HS-27A (cell line): ENCODE measurements at regions not wholly inside any gene's neighbourhood (a gene's known extent, or its start where the extent isn't known, plus 50 kb on each side); places are given as distances from the start of the nearest gene placed in this dataset.
"Not testable (repeated sequence)": the region's sequence is repeated elsewhere in the genome, so short reads cannot be mapped to it uniquely, and the experiment has no call there.

Experiments used
- DNase-seq: peaks from one replicate; pipeline ENCODE4 v3.0.0-alpha.2; 2012; ENCODE audit warnings: low read depth, missing footprints

DNA sequence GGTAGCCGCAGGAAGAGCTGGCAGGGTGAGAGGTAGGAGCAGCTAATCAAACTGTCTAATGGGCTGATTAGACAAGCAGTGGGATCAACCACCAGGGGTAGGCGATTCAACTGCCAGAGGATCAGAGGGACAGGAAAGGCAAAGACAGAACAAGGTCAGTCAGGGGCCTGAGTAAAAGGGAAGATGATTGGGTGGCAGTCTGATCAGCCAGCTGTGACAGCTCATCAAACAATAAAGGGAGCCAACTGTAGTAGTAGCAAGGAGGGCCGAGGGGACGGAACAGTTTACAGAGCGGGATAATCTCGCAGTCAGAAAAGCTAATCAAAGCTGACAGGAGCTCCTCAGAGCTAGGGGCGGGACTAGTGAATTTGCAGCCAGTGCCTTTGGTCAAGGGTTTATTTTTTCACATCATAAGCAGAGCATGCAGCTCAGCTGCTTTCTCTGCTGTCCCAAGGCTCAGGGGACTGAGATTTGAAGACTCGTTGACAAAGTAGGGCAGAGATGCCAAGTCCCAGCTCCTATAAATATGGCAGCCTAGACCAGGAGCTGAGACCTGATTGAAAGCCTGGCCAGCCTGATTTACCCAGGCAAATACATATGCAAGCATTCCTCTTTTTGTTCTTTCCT lies 418.2 kb downstream of the GABRG2 start:
- DNase-seq, result no peak

DNA sequence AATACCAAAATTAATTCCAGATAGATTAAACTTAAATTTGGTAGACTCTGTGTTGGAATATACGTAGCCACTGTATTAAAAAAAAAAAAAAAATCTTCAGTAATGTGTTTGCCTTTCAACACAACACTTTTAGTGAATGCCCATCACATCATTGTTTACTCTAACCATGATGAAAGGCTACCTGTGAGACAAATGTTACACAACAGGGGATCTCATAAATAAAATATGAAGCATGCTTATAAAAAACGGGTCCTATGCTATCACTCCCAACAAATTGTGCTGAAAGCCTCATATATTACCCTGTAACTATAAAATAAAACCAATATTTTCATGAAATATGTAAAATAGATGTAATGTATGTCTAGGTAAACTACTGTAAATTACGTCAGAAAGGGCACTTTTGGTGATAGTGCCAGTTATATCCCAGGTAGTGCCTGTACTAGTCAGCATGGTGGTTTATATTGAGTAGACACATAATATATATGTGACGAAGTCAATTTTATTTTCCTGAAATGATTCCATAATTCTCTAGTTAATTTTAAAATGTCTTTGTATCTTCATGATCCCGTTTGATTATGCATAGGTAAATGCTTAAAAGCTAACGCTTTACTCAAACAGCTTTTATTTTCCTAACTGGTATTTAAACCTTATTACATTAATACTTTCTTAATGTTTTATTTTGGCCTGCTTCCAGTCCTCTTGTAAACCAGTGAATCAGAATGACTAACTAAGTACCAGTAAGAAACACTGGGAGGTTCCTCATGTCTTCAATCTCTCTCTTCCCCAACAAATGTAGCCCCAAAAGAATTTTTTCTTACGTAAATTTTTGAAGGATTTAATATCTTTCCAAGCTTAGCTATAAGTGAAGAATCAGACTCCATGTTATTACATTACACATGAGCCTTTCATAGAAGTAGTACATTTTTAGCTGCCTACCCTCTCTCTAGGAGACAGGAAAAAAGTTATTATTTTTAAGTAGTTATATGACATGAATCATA lies 420.3 kb downstream of the GABRG2 start:
- no peak for DNase-seq

DNA sequence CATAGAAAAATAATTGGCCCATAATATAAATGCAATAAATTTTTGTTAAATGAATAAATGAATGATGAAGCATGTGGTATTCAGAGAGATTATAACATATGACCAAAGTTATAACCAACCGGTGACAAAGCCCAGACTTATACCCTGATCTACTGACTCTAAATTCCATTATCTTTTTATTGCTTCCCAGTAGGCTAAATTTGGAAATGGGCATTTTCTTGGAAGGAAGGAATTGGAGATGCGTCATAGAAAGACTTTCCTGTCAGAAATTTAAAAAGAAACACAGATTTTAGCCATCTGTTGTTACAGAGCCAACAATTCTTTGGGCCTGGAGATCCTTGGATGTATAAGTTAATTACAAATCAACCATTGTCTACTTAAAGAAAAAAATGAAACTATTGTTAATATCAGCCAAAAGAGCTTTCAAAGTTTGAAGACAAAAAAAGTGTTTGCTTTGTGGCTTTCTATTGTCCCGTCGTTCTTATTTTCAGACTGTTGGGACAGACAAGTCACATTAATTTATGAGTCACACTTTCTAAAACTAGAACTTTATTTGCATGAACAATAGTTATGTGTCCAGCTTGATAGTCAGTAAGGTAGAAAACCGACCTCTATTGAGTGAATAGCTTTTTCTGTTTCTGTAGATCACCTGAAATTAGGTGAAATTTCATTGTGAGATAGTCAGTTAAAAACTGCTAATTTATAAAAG lies 428.7 kb downstream of the GABRG2 start:
- DNase-seq, result no peak

DNA sequence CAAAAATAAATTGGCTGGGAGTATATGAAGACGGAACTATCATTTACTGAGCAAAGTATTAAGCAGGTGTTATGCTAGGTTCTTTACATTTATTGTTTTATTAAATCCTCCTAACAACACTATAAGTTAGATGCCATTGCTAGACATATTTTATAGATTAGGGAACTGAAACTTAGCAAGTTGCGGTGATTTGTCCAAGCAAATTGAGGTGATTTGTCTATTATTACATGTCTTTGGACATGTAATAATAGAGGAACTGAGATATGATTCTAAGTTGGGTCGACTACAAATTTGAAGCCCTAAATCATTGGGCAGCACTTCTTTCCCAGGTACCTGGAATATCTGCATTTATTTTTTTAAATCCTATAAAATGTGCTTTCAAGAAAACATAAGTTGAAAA lies 429.9 kb downstream of the GABRG2 start:
- no peak for DNase-seq

DNA sequence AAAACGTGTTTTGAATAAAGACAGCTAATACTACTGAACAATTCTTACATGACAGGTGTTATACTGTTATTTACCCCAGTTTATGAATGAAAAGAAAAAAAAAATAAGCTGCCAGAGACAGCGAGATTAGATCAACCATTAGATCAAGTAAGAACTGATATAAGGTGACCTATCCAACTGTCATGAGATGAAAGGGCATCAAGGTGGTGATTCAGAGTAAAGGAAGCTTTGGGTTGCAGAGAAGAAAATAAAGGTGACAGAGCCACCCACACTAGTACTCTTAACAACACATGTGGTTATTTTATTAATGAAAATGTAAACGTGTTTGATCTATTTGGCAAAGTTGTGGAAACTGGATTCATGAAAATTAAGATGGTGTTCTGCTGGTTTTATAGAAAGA lies 435.2 kb downstream of the GABRG2 start:
- no peak for DNase-seq

DNA sequence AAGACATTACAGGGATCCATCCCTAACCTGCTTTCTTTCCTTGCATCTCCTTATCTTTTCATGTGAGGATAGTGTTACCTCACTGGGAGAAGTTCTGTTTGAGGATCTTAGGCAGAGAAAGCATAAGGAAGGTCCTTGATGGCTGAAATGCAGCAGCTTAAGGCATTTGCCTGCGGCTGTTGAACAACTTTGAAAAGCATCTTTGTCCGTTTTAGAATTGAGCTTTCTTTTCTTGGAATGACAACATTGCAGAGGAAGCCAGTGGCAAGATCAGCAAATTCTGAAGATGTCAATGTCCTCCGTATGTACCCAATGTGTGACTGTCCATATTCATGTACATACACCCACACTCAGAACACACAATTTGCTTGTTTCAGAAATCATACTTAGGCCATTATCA lies 436.2 kb downstream of the GABRG2 start:
- no peak for DNase-seq

DNA sequence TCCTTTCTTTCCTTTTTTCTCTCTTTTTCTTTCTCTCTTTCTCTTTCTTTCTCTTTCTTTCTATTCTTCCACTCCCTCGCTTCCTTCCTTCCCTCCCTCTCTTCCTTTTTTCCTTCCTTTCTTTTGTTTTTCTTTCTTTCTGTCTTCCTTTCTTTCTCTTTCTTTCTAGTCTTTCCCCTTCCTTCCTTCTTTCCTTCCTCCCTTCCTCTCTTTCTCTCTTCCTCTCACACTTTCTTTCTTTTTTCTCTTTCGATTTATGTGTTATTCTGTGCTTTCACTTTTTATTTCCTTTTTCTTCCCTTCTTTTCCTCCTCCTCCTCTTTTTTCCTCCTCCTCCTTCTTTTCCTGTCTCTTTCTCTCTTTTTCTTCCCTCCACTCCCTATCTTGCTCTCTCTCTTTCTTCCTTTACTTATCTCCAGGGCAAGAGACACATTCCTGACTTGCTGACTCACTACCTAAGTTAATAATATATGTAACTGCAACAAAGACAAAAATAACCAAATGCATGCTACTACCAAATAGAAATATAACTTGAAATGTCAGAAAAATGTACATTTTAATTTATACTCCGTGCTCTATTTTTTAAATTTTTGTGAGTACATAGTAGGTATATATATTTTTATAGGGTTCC lies 445.5 kb downstream of the GABRG2 start:
- DNase-seq, result no peak

DNA sequence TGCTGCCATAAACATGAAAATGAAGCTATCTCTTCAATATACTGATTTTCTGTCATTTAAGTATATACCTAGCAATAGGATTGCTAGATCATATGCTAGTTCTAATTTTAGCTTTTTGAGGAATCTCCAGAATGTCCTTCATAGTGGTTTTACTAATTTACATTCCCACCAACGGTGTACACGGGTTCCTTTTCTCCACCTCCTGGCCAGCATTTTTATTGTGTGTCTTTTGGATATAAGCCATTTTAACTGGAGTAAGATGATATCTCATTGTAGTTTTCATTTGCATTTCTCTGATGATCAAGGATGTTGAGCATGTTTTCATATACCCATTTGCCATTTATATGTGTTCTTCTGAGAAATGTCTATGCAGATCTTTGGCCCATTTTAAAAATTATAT lies 446.5 kb downstream of the GABRG2 start:
- no peak for DNase-seq

DNA sequence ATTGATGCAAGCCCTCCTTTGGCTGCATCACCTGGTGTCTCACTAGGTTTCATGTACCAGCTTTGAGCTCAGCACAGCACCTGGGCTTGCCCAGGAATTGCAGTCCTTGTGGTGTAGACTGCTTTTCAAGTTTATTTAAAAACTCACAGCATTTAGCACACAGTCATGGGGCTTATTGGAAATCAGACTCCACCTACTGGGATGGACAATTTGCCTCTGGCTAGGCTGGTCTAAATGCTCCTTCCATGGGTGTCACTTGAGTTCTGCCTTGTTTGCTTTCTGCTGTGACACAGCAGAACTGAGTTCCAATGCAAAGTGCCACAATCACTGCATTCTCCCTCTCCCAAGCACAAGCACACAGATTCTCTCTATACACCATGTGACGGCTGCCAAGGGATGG lies 453.3 kb downstream of the GABRG2 start:
- no peak for DNase-seq

DNA sequence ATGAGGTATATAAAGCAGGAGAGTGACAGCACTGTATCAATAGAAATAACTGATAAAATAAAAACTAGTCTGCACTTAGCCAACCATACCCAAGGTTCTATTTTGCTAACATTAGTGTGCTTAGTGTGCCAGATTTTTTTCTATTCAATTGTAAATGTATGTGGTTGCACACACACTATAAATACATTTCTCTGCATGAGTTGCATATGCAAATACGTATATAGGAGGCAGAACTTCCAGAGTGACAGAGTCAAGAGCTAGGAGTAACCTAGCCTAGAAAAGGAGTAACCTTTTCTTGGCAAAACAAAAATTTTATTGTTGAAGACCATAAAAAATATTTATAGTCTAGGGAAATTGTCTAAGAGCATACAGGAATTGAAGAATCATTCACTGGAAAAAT lies 461.6 kb downstream of the GABRG2 start:
- no peak for DNase-seq

DNA sequence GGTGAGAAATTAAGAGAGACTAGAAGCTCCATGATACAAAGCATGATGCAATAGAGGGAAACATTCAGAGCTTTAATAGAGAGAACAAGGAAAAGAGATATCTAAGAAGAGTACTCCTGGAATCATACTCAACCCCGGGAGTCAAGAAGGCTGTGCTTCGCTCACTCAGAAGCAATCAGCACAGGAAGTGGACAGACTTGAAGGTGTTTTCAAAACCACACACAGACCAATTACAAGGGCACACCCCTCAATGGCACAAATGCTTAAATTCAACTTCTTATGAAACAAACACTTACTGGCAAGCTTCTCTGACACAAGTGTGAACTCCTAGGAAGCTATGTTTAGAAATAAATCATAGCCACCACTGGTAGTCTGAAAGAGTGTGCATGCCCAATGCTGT lies 462.3 kb downstream of the GABRG2 start:
- no peak for DNase-seq

DNA sequence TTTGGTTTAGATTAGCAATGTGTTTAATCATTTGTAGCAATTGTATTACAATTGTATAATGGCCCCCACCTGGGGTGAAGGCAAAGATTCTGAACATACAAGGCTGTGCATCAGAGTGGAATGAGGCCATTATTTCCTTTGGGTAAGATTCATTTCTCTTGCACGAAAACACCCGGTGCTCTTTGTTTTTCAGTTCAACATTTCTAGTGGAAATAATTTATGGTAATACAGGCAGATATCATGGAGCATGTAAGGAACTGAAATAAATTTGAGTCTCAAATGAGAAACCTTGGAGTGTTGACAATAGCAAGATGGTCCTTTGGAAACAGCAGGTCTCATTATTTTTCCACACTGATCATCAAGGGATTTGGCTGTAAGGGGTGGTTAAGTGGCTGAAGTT lies 475.9 kb downstream of the GABRG2 start:
- no peak for DNase-seq

DNA sequence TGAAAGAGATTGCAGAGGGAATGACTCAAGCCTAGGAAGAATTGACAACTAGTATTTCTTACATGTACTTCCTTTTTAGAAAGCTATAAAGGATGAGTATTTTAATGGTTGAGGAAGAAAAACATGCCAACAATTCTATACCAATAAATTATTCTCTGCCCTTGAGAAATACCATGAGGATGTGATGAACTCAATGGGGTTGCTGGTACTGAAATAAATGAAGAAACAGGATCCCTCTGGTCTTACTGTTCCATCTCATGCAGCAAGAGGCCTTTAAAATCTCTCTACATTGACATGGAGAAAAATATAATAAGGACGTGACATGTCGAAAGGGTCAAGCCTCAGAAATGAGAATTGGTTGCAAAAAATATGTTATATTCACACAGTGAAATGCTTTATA lies 477.3 kb downstream of the GABRG2 start:
- no peak for DNase-seq

DNA sequence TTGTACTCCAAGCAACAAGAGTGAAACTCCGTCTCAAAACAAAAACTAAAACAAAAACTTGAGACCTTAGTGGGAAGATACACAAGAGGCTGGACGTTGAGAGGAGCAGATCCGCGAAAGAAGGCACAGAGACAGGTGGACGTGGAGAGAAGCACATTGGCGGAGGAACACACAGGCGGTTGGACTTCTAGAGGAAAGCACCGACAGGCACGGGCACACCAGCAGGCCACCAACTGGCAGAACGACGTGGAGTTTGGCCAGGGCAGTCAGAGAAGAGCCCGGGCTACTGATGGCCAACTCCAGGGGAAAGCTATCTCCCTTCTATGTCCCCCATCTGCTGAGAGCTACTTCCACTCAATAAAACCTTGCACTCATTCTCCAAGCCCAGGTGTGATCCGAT lies 482.7 kb downstream of the GABRG2 start:
- DNase-seq, result no peak

DNA sequence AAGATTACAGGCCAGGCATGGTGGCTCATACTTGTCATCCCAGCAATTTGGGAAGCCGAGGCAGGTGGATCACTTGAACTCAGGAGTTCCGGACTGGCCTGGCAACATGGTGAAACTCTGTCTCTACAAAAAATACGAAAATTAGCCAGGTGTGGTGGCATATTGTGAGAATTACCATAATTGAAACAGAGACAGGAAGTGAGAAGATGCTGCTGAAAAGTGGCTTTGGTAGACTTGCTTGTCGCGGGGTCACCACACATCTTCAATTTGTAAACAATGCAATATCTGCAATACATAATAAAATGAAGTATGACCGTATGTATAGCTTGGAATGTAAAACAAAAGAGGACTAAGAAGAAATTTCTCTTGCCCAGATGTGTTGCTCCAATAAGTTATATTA lies 490.5 kb downstream of the GABRG2 start:
- no peak for DNase-seq

DNA sequence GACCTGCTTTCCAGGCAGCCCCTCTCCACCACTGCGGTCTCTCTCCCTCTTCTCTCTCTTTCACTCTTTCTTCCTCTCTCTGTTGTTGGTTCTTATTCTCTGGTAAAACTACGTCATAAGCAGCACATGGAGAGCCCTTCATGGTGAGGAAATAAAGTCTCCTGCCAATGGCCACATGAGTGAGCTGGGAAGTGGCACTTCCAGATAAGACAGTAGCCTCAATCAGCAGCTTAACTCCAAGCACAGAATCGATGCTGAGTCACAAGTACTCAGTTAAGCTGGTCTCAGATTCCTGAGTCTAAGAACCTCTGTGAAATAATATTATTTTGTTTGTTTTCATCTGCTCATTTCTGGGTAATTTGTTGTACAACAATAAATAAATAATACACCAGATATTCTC lies 500.1 kb downstream of the GABRG2 start:
- DNase-seq, result no peak

DNA sequence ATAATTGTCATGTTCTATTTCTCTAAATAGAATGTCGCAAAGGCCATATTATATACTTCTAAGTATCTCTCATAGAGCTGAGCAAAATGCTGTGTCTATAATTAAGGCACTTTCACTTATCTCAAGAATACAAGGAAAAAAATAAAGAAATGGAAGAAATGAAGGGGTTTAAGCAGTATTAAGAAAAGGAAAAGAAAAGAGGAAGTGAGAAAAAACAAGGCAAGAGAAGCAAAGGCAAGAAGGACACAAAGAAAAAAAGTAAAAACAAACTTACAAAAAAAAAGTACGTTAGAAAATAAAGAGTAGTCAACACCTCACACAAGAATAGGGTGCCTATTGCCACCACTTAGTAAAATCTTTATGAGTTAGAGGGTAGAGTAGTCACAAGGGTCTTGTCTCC lies 506.2 kb downstream of the GABRG2 start:
- no peak for DNase-seq

DNA sequence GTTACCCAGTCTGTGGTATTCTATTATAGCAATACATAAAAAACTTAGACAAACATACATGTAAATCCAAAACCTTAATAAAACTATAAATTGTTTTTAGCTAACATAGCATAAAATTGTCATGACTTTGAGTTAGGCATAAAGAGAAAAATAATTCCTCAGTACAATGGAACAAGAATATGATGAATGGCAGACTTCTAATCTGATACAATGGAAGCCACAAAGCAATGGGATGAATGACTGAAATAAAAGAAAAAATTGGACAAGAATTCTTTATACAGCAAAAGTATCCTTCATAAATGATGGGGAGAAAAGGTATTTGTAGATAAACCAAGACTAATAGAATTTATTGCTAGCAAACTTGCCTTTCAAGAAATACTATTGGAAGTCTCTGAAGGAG lies 524.2 kb downstream of the GABRG2 start:
- no peak for DNase-seq

DNA sequence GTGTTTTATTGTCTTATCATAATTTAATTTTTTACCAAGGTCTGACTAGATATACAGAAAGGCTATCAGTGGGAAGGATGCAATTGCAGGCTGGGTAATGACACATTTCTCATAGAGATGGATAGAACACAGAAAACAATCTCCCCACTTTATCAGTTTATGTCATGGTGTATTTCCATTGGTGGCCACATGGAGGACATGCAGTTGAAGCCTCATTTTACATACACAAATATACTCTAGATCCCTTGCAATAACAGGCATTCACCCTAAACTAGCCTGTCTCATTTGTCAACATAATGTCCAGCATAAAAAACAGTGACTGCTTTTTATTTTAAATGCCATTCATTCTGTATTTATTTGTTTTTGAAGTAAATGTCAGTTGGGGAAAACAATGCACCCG lies 526.3 kb downstream of the GABRG2 start:
- no peak for DNase-seq

DNA sequence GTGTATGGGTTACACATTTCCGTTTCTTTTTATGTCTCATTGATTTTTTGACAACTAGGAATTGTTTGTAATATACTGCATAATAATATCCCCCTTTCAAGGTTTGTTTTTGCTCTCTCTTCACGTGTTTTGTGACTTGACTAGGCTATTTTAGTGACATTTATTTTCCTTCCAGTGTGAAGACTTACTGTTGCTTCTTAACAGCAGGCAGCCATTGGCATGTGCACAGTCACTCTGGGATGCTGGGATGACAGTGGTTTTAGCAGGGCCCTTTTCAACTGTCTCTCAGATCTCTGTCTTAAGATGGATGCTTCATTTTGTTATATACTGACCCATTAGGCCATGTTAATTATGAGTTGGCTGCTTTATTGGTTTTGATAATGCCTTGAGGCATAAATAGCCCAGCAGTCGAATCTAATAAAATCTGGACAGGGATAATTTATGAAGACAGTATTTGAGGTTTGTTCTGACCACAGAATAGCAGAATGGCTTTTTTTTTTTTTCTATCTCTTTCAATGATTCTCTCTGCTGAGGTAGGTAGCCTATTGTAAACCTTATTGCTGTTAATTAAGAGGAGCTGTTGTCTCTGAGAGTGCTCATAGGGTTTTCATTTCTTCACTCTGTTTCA lies 536.0 kb downstream of the GABRG2 start:
- no peak for DNase-seq

DNA sequence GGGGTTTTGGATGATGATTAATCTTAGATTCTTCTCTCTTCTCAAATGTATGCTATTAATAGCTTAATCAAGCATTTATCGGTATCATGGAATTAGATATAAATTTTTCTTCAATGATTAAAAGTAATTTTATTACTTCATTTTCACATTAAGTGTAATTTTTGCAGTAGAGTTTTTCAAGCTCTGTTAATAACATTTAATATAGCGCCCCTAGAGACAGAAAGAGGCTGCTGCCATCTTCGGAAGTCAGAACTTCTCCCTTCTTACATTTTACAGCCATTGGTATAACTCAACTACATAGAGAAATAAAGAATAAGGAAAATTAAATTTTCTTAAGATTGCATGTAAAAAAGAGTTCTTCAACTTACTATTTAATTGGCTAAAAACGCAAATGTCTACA lies 540.3 kb downstream of the GABRG2 start:
- no peak for DNase-seq

DNA sequence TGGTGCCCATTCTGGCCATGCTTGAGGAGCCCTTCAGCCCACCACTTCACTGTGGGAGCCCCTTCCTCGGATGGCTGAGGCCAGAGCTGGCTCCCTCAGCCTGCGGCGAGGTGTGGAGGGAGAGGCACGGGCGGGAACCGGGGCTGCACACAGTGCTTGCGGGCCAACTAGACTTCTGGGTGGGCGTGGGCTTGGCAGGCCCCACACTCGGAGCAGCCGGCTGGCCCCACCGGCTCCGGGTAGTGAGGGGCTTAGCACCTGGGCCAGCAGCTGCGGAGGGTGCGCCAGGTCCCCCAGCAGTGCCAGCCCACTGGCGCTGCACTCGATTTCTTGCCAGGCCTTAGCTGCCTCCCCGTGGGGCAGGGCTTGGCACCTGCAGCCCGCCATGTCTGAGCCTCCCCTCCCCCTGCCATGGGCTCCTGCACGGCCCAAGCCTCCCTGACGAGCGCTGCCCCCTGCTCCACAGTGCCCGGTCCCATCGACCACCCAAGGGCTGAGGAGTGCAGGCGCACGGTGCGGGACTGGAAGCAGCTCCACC lies 554.2 kb downstream of the GABRG2 start:
- not testable (repeated sequence) for DNase-seq
